HG03378 (cell line): ENCODE measurements at regions not wholly inside any gene's neighbourhood (a gene's known extent, or its start where the extent isn't known, plus 50 kb on each side); places are given as distances from the start of the nearest gene placed in this dataset.
"Not testable (repeated sequence)": the region's sequence is repeated elsewhere in the genome, so short reads cannot be mapped to it uniquely, and the experiment has no call there.

Source experiments
- ATAC-seq: cut with Tn5 transposase; IDR thresholded peaks from one replicate; pipeline ENCODE4 v1.9.1; 2021; ENCODE audit warnings: mild to moderate bottlenecking, moderate library complexity; ENCODE audit not compliant: unreplicated experiment

DNA sequence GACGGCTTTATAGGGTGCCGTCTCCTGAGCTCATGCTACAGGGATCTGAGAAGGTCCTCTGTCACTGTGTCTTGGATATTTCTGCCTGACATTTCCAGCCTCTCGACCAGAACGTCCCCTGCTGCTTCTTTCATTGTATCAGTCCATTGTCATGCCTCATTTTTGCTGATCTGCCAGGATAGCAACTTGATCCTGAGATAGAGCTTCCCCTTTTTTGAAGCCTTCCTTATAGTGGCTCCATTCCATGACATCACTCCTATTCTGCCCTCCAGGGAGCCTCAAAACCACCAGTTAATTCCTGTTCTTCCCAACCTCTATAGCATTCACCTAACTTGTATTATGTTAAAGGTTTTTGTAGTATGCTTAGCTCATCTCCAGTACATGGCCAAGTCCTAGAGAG lies 431.8 kb upstream of the NOX3 start:
- ATAC-seq, result no peak

DNA sequence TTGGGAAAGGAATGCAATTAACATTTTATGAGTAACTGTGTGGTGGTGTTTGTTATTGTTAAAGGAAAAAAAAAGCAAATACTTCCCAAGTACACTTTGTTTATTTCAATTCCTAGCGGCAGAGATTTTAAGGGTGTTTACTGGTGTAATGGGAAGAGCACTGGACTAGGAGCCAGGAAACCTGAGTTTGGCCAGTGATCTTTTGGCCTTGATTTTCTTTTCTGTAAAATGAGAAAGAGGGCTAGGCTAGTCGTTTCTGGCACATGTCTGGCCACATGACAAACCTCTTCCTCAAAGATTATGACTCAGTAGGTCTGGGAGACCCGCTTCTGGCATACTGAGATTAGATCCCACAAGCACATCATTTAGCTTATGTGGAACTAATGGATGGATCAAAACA lies 428.1 kb upstream of the NOX3 start:
- no peak for ATAC-seq

DNA sequence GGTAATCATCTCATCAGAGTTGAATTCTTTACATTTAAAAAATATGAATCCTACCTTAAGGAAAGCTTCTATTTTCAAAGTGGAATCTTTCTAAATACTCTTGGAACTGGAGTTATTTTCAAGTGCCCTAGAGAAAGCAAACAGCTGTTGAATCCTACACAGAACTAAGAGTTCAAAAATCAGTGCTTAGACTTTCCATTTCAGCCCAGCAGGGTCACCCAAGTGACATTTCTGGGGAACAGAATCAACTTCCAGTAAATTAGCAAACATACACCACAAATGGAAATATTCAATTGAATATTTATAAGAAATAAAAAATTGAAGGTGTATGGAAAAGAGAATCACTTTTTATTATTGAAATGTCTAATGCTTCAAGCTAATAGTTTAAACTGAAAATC lies 427.7 kb upstream of the NOX3 start:
- no peak for ATAC-seq

DNA sequence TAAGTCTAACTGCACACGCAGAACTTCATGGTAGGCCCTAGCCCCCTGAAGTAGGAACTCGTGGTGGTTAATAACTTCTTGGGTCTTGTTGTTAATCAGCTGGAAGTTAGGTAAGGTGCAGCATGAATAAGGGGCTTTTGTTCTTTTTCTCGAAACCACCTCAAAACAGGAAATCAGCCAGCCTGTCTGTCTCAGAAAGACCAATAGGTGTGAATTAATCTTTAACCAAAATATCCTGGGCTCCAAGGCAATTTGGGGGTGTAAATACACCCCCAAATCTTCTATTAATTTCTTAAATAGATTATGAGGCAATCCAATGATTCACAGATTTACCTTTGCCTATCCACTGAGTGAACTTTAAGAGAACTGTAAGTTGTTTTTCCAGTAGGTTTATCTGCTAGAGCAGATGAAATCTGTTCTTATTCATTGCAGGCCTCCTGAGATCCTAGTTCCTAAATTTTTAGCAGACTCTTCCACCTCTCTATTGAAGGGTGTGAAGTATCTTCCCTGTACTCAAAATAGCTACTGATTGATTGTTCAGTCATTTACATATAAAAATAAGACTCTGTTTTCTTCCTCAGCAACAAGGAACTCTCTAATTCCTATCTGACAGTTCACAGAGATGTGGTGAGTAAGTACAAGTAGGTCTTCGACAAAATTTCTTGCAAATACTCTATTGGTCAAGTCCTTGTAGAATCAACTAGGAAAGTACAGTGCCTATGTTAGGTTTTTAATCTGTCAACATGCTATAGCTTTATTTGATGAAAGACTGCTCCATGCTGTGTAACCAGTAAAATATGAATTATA lies 427.1 kb upstream of the NOX3 start:
- ATAC-seq, result peak; percentile 89

DNA sequence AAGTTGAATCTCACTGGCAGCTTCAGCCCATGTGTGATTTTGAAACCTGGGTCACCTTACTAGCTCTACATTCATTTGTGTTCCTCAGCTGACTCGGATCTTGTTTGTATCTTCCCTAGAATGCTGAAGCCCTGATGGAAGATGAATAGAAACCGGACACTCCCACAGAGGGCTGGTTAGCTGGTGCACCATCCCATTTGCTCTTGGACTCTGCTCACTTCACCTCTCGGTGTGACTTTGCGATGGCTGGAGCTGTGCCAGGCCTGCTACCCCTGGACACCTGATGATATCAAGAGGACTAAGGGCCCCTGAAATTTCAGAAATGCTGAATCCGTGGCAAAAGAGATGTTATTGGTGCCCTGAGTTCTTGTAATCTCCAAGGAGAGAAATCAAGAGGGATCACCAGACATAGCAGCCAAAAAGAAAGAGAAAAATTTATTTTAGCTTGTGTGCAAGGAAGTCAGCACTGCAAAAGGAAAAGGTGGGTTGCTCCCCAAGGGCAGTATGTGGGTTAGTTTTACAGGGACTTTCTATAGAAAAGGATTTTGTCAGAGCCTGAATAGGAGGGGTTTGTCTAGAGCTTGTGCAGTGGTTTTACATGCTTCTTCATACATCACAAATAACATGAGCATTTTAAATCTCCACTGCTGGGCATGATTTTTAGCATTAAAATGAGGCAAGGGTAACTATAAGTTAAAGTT lies 426.3 kb upstream of the NOX3 start:
- peak; percentile 32 for ATAC-seq

DNA sequence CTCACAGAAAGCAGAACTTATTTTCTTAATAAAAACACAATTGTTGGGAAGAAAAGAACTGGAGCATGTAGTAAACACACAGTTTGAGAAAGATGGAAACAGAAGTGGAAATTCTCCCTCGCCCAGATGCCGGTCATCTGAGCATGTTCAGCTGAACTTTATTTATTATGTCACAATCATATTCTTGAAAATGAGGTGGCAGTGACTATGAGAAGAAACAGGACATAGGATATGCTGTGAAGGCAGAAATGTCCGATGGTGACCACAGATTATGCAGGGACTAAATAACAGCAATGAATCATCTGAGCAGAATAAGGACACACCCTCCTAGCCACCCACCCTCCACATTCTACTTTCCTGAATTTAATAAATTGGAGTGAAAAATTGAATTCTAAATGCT lies 425.3 kb upstream of the NOX3 start:
- ATAC-seq, result no peak

DNA sequence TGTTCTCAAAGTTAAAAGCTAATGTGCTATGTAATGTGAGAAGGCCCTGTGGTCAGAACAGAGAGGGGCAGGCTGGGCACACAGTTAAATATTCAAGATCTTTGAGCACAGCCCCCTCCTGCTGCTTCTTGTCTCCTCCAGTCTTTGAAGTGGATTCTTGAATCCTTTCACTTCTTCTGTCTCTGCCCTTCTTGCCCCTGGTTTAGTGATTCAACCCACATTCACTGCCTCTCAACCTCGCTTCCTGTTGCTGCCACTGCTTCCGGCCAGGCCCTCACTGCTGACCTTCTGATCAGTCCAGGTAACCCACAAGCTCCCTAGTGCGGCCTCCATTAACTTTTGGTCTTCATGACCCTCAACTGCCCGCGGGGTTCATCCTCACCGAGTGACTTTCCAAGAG lies 417.3 kb upstream of the NOX3 start:
- ATAC-seq, result peak; percentile 45

DNA sequence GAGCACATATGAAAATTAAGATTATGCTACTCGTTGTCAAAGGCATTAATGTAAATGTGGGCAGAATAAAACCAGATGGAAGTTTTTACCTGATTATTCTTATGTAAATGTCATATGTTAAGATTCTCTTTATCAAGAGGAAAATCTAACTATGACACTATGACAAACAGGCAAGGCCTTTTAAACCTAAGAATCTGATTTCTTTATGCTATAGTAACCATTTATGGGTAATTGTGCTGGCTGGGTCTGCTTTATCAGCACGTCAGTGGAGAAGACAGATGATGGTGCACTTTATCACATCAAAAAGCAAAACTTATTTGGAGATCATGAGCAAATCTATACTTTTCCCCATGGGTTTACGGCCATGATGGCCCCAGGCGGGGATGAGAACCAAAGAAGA lies 412.0 kb upstream of the NOX3 start:
- no peak for ATAC-seq

DNA sequence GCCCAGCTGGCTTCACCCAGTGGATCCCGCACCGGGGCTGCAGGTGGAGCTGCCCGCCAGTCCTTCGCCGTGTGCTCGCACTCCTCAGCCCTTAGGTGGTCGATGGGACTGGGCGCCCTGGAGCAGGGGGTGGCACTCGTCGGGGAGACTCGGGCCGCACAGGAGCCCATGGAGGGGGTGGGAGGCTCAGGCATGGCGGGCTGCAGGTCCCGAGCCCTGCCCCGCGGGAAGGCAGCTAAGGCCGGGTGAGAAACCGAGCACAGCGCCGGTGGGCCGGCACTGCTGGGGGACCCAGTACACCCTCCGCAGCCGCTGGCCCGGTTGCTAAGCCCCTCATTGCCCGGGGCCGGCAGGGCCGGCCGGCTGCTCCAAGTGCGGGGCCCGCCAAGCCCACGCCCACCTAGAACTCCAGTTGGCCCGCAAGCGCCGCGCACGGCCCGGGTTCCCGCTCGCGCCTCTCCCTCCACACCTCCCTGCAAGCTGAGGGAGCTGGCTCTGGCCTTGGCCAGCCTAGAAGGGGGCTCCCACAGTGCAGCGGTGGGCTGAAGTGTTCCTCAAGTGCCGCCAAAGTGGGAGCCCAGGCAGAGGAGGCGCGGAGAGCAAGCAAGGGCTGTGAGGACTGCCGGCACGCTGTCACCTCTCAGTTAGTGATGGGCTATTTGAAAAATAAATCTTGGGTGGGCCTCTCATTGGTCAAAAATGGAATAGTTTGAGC lies 411.2 kb upstream of the NOX3 start:
- ATAC-seq, result not testable (repeated sequence)

DNA sequence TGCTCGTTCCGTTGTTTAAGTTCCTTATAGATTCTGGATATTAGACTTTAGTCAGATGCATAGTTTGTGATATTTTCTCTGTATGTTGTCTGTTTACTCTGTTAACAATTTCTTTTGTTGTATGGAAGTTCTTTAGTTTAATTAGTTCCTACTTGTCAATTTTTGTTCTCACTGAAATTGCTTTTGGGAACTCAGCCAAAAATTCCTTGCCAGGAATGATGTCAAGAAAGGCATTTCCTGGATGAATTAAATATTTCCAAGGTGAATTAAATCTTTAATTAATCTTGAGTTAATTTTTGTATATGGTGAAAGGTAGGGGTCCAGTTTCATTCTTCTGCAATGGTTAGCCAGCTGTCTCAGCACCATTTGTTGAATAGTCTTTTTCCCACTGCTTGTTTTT lies 406.2 kb upstream of the NOX3 start:
- no peak for ATAC-seq

DNA sequence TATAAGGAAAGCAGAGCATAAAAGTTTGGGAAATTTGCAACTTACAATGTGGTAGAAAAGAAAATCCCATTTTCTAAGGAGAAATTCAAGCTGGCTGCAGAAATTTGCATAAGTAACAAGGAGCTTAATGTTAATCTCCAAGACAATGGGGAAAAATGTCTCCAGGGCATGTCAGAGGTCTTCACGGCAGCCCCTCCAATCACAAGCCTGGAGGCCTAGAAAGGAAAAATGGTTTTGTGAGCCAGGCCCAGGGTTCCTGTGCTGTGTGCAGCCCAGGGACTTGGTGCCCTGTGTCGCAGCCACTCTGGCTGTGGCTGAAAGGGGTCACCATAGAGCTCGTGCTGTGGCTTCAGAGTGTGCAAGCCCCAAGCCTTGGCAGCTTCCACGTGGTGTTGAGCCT lies 403.3 kb upstream of the NOX3 start:
- ATAC-seq, result not testable (repeated sequence)

DNA sequence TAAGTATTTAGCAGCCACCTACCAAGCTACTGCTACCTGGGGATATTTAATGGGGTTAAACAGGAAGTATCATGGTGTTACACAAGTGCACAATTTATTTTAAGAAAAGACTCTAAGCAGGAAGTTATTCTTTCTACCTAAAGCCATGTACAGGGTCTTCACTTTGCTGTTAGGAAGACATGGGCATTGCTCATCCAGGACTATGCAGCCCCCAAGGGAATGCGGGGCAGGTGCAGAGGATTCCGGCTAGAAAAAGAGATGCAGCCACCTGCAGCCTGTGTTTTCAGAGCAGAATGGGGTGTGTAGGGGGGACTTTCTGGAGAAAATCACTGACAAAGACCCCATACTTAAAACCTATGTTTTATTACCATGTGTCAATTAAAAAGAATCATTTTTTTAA lies 399.1 kb upstream of the NOX3 start:
- no peak for ATAC-seq

DNA sequence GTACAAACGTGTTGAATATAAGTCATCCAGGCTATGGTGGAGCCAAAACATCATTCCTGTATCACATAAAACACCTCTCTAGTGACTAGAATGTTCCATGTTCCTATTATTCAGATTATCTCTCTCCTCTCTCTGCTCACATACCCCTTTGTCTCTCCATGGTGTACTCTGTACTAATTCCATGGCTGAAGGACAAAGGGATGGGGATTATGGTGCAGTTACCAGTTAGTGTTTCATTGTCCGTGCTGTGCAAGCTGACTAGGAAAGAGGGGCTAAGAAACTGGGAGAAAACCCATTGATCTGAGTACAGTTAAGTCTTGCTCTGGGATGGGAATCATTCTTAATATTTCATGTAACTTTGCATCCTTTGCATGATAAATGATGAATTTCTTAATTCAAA lies 397.4 kb upstream of the NOX3 start:
- no peak for ATAC-seq

DNA sequence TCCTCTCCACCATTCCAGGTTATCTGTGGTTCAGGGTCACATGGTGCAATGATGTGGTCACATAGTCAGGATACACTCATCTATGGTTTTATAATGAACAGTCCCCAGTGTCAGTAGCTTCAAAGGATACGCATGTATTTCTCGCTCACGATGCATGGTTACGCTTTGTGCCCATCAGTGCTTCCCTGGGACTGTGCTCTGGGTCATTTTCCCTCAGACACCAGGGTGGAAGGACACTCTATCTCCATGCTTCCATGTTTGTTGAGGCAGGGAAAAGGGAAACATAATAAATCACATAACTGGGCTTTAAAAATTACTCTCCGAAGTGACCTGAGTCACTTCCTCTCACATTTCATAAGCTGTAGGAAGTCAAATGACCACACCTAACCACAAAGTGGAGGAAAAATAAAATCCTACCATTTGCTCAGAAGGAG lies 394.8 kb upstream of the NOX3 start:
- ATAC-seq, result no peak

DNA sequence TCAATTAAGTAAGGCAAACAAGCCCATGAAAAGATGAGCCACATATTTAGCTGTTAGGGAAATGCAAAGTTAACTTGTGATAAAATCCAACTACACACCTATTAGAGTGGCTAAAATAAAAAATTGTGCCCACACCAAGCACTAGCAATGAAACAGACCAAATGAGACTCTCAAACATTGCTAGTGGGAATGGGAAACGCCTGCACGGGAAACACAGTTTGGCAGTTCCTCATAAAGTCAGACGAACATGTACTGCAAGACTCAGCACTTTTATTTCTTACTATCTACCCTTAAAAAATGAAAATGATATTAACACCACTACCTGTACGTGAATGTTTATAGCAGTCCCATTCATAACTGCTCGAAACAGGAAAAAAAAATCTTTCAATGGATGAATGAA lies 392.1 kb upstream of the NOX3 start:
- ATAC-seq, result no peak

DNA sequence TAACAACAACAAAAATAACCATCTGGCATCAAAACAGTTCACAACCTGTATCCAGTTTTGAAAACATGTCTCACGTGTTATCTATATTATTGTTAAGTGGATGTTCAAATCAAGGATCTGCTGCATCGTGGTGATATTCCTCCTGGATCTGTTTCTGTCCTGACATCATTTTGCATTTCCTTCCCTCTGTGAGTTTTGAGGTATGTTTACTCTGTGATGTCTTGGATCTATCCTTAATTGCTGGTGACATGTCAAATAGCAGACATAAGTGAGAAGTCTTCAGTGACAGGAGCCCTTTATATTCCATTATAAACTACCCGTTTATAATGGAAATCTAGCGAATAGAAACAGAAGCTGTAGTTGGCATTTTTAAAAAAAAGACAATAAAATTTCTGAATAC lies 381.8 kb upstream of the NOX3 start:
- ATAC-seq, result no peak

DNA sequence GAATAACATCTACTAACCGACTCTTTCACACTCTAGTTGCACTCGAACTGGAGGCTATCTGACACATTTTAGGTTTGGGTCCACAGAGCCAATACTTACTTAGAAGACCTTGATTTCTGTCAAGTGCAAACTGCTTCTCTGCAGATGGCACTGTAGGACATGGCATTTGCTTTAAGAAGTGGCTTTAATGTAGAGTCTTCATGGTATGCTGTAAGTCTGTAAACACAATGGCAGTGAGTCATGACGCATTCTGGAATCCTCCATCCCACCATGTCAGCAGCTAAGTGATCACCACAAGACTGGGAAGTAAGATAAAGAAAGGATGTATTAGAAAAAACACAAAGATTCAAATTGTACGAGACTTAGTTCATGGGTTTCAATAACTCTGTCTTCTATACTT lies 377.0 kb upstream of the NOX3 start:
- ATAC-seq, result no peak

DNA sequence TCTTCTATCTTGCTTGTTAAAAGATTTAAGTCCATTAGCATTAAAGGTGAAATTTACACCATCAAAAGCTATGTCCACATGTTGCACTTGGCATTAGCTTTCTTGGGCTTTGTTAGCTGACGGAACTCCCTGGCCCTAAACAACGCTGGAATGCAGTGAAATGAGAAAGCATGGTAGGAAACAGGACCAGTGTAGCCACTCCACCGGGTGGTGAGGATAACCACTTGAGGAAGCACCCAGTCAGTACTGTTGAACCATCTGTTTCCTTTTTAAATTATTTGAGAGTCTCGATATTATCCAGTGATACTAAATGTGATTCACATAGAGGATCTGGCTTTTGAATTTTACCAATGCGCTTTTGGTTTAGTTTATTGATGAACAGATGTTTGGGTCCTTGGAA lies 374.9 kb upstream of the NOX3 start:
- ATAC-seq, result no peak

DNA sequence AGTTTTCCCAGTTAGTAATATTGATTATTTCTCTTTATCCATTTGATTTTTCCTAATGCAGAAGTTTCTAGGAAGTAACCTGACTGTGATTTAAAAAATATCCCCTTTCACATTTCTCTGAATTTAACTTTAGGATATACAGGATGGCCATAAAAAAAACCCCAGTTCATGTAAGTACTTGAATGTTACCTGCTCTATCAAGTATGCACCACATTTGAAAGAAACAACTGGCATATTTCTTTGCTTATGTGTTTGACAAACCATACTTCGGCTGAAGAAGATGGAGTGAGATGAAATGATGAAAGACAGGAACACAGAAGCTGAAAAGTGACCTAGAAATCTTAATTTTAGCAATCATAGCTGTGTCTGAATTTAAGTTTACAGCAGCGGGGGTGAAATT lies 374.0 kb upstream of the NOX3 start:
- no peak for ATAC-seq

DNA sequence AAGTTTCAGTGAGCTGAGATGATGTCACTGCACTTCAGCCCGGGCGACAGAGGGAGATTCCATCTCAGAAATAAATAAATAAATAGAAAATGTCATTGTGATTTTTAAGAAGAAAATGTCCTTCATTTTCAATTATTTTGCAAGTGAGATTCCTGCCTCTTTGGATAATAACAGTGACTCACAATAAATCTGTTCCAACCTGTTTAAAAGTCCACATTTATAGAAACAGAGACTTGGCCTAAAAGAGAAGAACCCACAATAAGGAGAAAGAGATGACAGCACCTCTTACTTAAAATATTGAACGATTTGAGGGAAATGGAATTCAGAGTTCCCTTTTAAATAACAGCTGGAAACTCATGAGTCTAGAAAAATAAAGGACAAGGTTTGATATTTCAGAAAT lies 373.4 kb upstream of the NOX3 start:
- no peak for ATAC-seq

DNA sequence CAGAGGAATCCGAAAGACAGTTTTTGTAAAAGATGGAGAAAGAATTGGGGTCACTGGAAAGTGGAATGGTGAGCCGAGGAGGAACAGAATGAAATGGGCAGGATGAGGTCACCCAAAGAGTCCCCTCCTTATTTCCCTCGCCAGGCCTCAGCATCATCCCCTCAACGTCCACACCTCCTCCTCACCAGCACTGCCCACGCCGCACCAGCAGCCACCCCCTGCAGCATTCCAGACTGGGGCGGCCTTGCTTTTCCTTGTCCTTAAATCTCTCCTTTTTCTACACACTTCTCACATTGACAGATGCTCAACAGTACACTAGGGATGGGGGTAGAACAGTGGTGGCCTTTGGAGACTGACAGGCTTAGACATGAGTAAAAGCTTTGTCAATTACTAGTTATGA lies 363.1 kb upstream of the NOX3 start:
- ATAC-seq, result no peak

DNA sequence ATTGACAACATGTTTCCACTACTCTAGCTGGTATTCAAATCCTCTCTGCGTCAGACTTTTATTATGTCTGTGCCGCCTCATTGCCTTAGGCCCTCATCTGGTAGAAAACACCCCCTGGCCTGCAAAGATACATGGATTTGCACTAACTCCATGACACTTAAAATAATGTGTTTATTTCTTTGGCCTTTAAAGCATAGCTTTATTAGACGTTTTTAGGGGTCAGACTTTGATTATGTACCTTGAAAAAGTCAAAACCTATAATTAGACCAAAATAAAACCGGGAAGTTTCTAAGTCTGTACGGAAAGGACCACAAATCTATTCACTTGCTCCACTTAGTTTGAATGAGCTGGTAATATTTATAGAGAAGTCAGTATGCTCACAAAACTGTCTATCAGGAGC lies 357.9 kb upstream of the NOX3 start:
- no peak for ATAC-seq
